Lower lobe of right lung (tissue), 2 donors: ENCODE measurements at regions not wholly inside any gene's neighbourhood (a gene's known extent, or its start where the extent isn't known, plus 50 kb on each side); places are given as distances from the start of the nearest gene placed in this dataset.

Experiments used
- ATAC-seq, 2 donors: fragments of 200-7000 bp; cut with Tn5 transposase; one replicate each; pipeline ENCODE4 v1.9.1; 2020 to 2022; ENCODE audit warnings: mild to moderate bottlenecking in 2 of 2, moderate library complexity in 2 of 2
- DNase-seq: peaks from one replicate; pipeline ENCODE4 v3.0.0-alpha.2; 2020
- H3K27ac ChIP-seq: fragments of 200-600 bp; one replicate; pipeline ENCODE4 v1.8.0; 2022
- H3K27me3 ChIP-seq: fragments of 200-600 bp; one replicate; pipeline ENCODE4 v1.8.0; 2022; ENCODE audit warnings: low read depth
- H3K36me3 ChIP-seq: fragments of 200-600 bp; one replicate; pipeline ENCODE4 v1.8.0; 2022; ENCODE audit warnings: mild to moderate bottlenecking
- H3K4me1 ChIP-seq: fragments of 200-600 bp; one replicate; pipeline ENCODE4 v1.8.0; 2022
- H3K4me3 ChIP-seq: fragments of 200-600 bp; one replicate; pipeline ENCODE4 v1.8.0; 2022; ENCODE audit warnings: mild to moderate bottlenecking
- H3K9me3 ChIP-seq: fragments of 200-600 bp; one replicate; pipeline ENCODE4 v1.8.0; 2022
- intact Hi-C: fragments of 100-400 bp; cut with DNase I; formaldehyde crosslinking; loops from one replicate; pipeline ENCODE4 v1.11.0; 2022
- TF ChIP-seq, protein P1 (sequence below): fragments of 200-600 bp; IDR thresholded peaks from one replicate; pipeline ENCODE4 v1.8.0; 2022; ENCODE audit warnings: antibody characterized with exemption, mild to moderate bottlenecking
- donor health status: DM: no; HTN: yes; CAD: no; lungs with severe emphysema.

DNA sequence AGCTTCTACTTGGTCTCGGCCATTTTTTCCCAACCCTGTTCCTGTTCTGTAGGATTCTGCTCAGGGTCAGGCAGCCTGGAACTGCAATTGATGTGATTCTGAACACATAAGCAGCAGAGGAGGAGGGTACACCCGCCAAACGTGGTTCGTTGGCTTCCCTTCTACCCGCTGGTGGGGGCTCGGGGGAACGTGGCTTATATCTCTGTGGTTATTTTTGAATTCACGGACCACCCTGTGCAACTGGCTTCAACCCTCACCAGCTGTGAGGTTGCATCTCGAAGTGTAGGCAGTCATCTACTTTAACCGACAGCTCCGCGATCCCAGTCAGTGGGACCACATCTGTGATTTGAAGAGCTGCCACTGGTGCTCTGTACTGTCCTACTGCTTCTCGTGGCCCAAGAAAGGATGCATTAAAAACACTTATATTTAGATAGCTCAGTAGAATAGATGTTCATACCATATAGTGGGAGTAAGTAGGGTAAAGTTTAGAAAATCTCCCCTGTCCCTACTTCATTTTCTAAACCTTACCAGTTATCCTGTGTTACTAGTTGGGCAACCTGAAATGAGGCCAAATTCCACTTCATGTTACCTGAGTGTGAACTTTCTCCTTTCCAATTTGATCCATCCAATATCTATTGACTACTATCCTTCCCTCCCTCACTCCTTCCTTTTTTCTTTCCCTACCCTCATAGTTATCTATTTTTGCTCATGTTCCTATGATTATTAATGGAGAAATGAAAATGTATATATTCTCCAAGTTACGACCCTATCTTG is 80.4 kb upstream of the BCOR start:
- Histone ChIP-seq H3K9me3 (no peaks in the 10 kb centered on the region), H3K4me1 (peaks cover 19% of the 10 kb centered on the region), H3K4me3 (no peak overlapping the region), H3K36me3 (no peaks in the 10 kb centered on the region), H3K27me3 (no peaks in the 10 kb centered on the region), H3K27ac (no peak overlapping the region)
- TF ChIP-seq, protein P1, sequence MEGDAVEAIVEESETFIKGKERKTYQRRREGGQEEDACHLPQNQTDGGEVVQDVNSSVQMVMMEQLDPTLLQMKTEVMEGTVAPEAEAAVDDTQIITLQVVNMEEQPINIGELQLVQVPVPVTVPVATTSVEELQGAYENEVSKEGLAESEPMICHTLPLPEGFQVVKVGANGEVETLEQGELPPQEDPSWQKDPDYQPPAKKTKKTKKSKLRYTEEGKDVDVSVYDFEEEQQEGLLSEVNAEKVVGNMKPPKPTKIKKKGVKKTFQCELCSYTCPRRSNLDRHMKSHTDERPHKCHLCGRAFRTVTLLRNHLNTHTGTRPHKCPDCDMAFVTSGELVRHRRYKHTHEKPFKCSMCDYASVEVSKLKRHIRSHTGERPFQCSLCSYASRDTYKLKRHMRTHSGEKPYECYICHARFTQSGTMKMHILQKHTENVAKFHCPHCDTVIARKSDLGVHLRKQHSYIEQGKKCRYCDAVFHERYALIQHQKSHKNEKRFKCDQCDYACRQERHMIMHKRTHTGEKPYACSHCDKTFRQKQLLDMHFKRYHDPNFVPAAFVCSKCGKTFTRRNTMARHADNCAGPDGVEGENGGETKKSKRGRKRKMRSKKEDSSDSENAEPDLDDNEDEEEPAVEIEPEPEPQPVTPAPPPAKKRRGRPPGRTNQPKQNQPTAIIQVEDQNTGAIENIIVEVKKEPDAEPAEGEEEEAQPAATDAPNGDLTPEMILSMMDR, result no peak
- ATAC-seq (no peak), DNase-seq (no peak)
- intact Hi-C loops, result no loop called here

DNA sequence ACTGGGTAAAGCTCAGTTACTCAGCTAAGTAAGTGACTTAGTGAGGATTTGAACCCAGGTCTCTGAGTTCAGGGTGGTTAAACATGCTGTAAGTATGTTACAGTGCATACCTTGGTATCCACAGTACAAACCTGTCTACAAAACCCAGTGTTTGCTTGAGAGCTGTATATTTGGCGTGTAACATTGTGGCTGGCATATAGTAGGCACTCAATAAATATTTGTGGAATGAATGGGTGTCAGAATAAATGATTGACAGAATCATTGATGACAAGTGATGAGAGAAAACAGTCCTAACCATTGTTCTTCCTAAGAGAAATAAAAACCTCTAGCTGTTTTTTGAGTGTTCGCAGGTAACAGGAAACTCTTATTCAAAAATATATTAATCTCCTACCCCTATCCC is 79.7 kb upstream of the BCOR start:
- ATAC-seq (no peak), DNase-seq (no peak)
- Histone ChIP-seq H3K4me1 (peaks cover 25% of the 10 kb centered on the region), H3K27me3 (no peaks in the 10 kb centered on the region), H3K9me3 (no peaks in the 10 kb centered on the region), H3K36me3 (no peaks in the 10 kb centered on the region), H3K4me3 (peak overlapping the region; percentile 58), H3K27ac (peak overlapping the region; percentile 96)
- intact Hi-C loops, result no loop called here
- TF ChIP-seq, protein P1, result no peak

DNA sequence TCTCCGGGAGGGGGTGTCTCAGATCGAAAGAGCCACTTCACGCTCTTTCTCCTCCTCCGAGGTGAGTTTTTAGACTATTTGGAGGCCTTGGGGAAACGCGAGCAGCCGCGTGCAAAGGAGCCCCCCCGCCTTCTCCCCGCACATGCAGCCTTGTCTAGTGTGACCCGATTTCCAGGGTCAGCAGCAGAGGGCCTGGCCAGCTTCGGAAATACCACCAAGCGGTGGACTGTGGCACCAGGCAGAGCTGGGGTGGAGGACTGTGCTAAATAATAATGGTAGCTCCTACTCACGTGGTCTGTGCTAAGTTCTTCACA is 79.3 kb upstream of the BCOR start:
- intact Hi-C loops, result no loop called here
- H3K27ac ChIP-seq, result peak overlapping the region; percentile 96
- no peaks in the 10 kb centered on the region for H3K27me3 ChIP-seq
- H3K4me3 ChIP-seq, result peak overlapping the region; percentile 58
- H3K36me3 ChIP-seq, result no peaks in the 10 kb centered on the region
- DNase-seq (peak; percentile 56), ATAC-seq (no peak)
- H3K9me3 ChIP-seq, result no peaks in the 10 kb centered on the region
- TF ChIP-seq, protein P1, result no peak
- H3K4me1 ChIP-seq, result peaks cover 25% of the 10 kb centered on the region

DNA sequence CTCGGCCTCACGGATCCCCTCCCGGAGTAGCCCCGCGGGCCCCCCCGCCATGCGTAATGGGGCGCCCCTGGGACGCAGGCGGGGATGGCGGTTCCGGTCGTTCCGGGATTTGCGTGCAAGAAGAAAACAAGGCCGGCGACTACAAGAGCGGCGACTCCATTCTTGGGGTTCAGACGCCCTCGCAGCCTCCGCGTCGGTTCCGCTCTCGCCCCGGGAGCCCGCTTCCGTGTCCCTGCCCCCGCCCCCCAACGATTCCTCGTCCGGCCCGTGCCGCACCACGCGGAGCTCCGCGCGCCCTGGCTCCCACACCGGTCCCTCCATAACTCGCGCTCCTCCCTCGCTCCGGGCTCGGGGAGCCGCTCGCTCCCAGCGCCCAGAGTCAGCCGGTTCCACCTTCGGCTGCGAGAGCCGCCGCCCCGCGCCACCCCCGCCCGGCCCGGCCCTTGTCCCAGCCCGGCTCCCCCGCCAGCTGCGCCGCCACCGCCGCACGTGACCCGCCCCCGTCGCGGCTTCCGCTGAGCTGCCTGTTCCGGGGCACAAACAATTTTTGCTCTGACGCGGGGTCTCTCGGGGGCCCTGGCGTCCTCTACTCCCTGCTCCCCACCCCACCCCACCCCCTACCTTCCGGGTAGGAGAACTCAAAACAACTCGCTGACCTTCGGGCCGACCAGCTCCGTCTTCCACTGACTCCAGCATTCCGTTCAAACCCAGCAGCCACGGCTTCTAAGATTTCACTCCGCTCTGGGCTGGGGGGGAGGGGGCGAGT is 78.8 kb upstream of the BCOR start:
- Histone ChIP-seq H3K27ac (peak overlapping the region; percentile 96), H3K4me3 (peak overlapping the region; percentile 58), H3K27me3 (no peaks in the 10 kb centered on the region), H3K4me1 (peaks cover 25% of the 10 kb centered on the region), H3K36me3 (no peaks in the 10 kb centered on the region), H3K9me3 (no peaks in the 10 kb centered on the region)
- DNase-seq, result peak; percentile 82
- TF ChIP-seq, protein P1, result no peak
- ATAC-seq, result peak; percentile 66 to 69
- intact Hi-C loops, result no loop called here

DNA sequence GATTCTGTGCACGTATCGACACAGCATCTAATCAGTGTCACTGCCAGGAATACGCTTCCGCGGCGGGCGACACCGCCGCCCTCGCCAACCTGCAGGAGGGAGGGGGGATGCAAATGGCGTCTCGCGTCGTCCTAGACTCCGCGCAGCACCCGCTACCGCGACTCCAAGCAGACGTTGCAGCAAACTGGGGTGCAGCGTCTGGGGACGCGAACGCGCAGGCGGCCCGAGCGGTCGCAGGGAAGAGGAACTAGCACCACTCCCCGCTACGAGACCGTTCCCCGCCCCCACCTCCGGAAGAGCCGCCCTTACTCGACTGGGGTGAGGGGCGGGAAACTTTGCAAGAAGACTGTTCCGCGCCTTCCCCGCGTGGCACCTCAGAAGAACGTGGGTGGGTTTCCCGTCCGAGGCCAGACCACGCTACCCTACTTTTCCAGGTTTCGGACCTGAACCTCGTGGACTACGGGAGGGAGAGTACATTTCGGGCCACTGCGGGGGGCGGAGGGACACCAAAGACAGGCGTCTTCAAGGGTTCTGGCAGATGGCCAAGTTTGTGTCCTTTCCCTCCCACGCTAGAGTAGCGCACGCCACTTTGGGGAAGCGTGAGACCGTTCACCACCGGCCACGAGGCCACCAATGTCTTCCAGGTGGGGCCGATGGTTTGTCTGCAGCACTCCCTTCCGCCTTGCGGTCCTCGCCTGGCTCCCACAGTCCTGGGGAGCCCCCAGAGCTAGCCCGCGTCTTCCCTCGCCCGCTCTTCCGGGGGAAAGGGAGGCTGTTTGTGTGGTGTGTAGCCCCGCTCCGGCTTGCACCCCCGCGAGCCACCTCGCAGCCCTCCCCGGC is 78.0 kb upstream of the BCOR start:
- peaks cover 33% of the 10 kb centered on the region for H3K4me1 ChIP-seq
- no peaks in the 10 kb centered on the region for H3K27me3 ChIP-seq
- intact Hi-C loops, result no loop called here
- no peaks in the 10 kb centered on the region for H3K9me3 ChIP-seq
- H3K36me3 ChIP-seq, result no peaks in the 10 kb centered on the region
- TF ChIP-seq, protein P1, result no peak
- peak overlapping the region; percentile 58 for H3K4me3 ChIP-seq
- H3K27ac ChIP-seq, result peak overlapping the region; percentile 96
- ATAC-seq (peak; percentile 55 to 75), DNase-seq (peak; percentile 85)
